GM12874 (cell line): ENCODE measurements at regions not wholly inside any gene's neighbourhood (a gene's known extent, or its start where the extent isn't known, plus 50 kb on each side); places are given as distances from the start of the nearest gene placed in this dataset.

Experiments used
- CTCF ChIP-seq: IDR thresholded peaks from 2 replicates; pipeline ENCODE4 v1.5.1; 2011; ENCODE audit warnings: low read depth, mild to moderate bottlenecking, control low read depth, low read length, moderate library complexity; ENCODE audit not compliant: insufficient read depth

- TF ChIP-seq CTCF, result no peak
Observed at GRCh38 chr13:88000787-88001186, 329.6 kb downstream of the SLITRK5 start.

- no peak for TF ChIP-seq CTCF
Observed at GRCh38 chr13:88005188-88005587, 334.0 kb downstream of the SLITRK5 start.

- no peak for TF ChIP-seq CTCF
Observed at GRCh38 chr13:88014527-88014926, 343.4 kb downstream of the SLITRK5 start.

GRCh38 chr13:88022431-88023208, 351.4 kb downstream of the SLITRK5 start:
- TF ChIP-seq CTCF, result no peak

GRCh38 chr13:88026241-88026640, 355.1 kb downstream of the SLITRK5 start:
- TF ChIP-seq CTCF, result no peak

- no peak for TF ChIP-seq CTCF
Observed at GRCh38 chr13:88031980-88032559, 360.9 kb downstream of the SLITRK5 start.

GRCh38 chr13:88042489-88042888, 371.3 kb downstream of the SLITRK5 start:
- no peak for TF ChIP-seq CTCF
